ENCODE measurements at regions not wholly inside any gene's neighbourhood (a gene's known extent, or its start where the extent isn't known, plus 50 kb on each side); places are given as distances from the start of the nearest gene placed in this dataset.

DNA sequence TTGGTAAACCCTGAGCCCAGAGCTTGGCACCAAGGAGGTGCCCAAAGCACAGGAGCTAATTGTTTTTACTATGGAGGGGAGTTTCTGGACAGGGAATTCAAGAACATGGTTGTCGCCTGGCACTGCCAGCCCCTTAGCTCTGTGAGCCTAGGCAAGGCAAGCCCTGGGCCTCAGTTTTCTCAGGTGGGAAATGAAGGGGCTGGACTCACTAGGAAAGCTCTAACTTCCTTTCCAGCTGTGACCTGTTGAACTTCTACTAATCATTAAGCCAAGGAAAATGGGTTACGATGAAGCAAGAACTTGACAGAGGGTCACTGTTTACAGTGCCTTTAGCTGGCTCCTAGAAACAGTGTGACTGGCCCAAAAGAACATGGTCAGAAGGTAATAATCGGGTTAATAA, 277.2 kb downstream of the SHQ1 start:
- intact Hi-C loops (cut with micrococcal nuclease) = no loop called here

DNA sequence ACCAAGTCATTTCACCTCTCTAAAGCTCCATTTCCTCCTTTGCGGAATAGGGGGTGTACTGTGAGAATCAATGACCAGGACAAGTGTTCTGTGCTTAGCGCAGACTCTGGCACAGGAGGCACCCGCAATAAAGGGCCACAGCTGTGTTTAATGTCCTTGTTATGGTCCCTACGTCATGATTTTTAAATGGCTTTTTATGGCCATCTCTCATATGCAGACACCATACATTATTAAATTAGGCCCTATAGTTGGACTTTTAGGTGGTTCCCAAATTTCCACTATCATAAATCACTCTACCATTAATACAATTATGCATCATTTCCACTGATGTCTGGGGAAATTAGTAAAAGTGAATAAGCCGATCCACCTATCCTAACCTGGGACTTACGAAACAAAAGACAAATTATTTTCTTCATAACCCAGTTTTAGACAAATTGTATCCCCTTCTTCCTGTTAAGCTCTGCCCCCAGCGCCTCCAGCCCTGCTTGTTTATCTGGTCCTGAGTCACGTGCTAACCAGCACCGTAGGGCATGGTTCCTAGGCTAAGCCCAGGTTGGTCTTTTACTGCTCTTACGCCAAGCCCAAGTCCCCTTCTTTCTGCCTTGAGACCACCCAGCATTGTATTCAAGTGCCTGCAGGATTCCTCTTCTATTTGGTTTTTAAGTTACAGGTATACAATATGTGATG, 278.3 kb downstream of the SHQ1 start:
- intact Hi-C loops (cut with micrococcal nuclease) = no loop called here

DNA sequence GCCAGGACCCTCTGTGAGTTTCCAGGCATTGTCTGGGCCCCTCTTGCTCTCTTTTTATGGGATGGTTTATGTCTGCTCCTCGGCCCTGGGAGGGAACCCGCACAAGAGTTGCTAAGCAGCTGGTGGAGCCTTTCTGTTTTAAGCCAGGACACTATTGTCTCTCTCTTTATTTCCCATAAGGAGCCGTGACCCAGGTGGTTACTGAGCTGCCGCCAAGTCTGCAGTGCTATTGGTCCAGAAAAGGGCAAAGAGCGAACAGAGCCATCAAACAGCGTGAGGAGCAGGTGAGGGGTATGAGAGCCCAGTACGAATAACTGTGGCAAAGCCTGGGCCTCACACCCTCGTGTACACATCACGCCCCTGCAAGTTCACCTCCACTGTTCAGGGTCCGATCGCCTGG, 280.2 kb downstream of the SHQ1 start:
- intact Hi-C loops (cut with micrococcal nuclease) = no loop called here

DNA sequence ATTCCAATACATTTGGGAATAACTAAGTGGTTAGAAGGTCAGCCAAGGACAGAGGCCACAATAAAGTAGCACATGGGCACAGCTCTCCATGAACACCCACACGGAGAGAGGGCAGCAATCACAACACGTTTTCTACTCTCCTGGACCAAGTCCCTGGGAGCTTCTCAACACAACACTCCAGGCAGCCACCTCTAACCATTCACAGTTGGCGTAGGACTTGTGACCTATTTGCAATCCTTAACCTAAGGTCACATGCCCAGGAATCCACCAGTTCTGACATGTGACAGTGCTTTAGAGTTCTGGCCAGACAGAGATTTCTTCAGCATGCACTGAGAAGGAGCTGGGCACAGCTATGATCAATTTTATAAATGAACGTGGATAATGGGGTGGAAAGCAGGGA, 280.8 kb downstream of the SHQ1 start:
- intact Hi-C loops (cut with micrococcal nuclease) = no loop called here

DNA sequence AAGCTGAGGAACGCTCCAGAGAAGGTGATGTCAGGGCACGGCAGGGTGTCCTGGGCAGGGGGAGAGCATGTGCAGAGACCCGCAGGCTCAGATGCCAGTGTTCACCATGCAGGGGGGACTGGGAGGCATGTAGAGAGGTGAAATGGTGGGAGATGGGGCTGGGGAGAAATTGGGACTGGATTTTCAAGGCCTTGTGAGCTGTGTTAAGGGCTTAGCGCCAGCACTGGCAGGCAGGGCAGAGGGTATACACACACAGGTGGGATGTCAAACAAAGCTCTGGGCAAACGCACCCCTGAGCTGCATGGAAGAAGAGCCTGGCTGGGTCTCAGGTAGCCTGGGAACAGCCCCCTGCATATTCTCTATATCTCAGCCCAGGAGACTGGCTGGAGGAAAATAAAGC, 282.7 kb downstream of the SHQ1 start:
- intact Hi-C loops (cut with micrococcal nuclease) = no loop called here

DNA sequence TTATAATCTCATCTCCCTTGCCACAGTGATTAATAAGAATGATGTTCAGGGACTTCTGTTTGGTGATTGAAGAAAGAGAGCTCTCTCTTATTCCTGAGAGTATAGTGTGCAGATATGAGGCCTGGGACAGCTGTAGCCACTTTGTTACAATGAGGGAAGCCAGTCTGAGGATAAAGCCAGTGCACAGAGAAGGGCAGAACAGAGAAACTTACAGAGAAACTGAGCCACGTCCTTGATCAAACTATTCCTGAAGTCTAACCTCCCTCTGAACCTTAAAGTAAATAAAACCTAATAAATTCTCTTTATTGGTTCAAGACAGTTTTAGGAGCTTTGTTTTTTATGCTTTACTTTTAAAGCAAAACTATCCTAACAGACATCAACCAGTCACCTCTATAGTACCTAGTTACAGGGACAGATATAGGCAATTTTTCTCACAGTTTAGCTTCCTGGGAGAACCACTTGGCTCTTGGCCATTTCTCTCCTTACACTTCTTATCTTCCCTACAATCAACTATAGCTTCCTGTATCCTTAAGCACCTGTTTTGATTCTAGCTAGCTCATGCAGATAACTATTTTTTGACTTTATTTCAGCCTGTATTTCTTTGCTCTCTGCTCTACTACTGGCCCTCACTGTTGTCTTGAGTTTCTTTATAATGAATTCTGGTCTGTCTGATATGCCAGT, 284.4 kb downstream of the SHQ1 start:
- intact Hi-C loops (cut with micrococcal nuclease) = no loop called here

DNA sequence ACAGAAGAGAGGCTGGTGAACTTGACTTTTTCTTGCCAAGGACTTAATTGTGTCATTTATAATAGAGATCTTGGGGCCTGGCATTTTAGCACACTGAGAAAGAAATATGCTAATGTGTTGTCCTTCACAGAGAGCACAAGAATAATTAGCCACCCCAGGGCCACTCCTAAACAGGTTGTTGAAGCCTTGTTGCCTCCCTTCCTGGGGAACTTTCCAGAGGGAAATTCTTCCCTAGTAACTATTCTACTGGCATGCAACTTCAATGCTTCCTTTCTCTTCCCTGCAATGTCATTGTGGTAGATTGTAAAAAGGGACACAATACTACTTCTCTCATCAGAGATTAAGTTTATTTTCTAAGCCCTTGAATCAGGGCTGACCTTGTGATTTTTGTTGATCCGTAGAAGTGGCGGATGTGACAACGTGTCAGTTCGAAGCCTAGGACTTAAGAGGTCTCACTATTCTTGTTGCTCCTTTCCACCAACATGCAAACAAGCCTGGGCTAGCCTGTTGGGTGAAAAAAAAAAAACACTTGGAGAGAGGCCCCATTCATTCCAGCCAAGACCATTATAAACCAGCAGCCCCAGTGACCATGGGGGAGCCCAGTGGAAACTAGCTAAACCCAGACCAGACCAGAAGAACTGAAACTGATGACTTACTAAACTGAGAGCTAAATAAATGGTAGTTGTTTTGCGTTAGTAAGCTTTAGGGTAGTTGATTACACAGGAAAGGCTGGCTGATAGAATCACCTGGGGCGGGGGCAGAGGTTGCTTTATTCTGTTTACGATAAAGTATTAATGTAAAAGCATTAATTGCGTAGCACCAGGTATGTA, 287.2 kb downstream of the SHQ1 start:
- intact Hi-C loops (cut with micrococcal nuclease) = no loop called here

DNA sequence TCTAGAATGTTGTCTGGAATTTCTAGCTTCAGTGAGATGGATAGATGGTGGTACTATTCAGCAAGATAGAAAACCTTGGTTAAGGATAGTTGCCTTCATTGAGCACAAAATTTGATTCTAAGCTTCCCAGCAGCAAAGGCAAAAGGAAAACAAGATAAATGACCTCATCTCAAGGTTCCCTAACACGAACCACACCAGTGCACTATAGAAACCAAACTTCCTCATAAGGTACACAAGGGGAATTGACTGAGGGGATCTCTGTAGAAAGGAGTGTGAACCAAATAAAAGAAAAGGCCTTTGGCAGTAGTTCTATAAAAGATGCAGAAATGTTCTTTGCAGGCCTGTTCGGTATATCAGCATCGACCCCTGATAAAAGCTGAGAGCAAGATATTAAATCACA, 288.9 kb downstream of the SHQ1 start:
- intact Hi-C loops (cut with micrococcal nuclease) = no loop called here

DNA sequence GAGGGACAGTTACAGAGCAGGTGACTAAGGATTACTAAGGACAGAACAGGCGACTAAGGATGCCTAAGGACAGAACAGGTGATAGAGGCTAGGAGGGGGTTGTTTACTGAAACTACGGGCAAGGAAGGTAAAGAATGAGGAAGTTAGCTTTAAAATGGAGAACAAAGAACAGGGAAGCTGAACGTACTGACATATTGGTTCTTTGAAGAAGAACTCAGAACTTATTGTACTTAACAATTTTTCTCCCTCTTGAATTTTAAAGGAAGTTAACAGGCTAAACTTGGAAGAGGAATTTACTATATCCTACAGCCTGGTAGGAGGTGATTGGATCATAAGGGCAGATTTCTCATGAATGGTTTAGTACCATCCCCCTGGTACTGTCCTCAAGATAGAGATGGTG, 290.2 kb downstream of the SHQ1 start:
- intact Hi-C loops (cut with micrococcal nuclease) = no loop called here

DNA sequence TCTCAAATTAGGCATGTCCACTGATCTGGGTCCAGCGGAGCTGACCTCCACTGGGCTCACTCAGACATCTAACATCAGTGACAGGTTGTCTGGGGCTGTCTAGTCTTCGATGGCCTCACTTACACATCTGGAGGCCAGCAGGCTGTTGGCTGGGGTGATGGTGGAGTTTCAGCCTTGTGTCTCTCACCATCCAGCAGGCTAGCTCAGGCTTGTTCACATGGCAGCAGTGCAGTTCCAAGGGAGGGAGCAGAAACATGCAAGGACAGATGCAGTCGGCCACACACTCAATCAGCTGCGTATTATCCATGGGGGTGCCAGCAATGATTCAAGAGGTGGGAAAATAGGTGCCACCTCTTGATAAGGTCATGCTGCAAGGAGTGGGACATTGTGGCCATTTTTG, 292.5 kb downstream of the SHQ1 start:
- intact Hi-C loops (cut with micrococcal nuclease) = no loop called here

DNA sequence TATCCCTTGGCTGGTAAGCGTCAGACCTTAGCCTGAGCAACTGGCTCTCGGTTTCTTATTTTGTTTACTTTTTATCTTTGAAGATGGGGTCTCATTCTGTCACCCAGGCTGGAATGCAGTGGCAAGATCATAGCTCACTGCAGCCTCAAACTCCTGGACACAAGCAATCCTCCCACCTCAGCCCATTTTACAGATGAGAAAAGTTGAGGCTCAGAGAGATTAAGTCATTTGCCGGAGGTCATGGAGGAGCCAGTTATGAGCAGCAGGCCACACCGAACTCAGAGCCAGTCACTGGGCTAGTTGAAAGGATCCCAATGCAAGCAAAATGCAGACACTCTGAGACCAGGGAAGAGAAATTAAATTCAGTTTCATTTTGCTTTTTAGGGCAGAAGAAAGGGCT, 293.6 kb downstream of the SHQ1 start:
- intact Hi-C loops (cut with micrococcal nuclease) = no loop called here

DNA sequence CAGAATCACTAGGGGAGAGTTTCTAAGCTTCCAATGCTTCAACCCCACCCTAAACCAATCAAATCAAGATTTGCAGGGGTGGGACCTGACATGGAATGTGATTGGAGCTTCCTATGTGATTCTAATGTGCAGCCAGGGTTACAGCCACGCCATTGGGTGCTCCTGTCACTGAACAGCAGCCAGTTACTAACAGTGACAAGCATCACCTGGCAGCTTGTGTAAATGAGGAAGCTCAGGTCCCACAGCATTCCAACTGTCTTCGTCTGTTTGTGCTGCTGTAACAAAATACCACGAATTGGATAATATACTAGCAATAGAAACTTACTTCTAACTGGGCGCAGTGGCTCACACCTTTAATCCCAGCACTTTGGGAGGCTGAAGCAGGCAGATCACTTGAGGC, 294.9 kb downstream of the SHQ1 start:
- intact Hi-C loops (cut with micrococcal nuclease) = no loop called here

DNA sequence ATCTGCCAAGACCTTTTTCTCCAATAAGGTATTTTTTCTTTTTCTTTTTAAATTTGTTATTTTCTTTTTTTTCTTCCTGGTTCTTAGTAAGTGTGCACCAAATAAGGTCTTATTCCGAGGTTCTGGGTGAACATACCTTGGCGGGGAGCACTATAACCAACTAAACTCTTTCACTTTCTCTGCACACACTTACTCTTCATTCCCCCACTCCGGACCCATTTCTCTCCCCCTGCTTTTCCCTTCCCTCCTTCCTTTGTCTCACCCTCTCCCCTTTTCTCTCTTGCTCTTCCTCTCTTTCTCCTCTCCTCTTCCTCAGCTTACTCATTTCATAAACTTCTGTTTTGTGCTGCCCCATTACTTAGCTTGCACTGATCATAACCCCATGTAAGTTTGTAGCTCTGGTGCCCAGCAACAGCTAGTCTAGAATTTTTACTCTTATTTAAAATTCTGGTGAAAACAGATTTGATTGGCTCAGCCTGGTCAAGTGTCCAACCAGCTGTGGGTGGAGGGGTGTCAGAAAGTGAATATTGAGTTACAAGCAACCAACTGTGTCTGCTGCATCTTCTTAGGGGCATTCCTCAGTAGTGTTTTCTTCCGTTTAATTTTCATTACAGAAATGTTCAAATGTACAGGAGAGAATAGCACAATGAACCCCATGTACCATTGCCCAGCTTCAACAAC, 297.5 kb downstream of the SHQ1 start:
- intact Hi-C loops (cut with micrococcal nuclease) = loop anchor here (2.0 kb wide), 1 partner anchor 68 kb away; no protein-coding TSS in a partner anchor

DNA sequence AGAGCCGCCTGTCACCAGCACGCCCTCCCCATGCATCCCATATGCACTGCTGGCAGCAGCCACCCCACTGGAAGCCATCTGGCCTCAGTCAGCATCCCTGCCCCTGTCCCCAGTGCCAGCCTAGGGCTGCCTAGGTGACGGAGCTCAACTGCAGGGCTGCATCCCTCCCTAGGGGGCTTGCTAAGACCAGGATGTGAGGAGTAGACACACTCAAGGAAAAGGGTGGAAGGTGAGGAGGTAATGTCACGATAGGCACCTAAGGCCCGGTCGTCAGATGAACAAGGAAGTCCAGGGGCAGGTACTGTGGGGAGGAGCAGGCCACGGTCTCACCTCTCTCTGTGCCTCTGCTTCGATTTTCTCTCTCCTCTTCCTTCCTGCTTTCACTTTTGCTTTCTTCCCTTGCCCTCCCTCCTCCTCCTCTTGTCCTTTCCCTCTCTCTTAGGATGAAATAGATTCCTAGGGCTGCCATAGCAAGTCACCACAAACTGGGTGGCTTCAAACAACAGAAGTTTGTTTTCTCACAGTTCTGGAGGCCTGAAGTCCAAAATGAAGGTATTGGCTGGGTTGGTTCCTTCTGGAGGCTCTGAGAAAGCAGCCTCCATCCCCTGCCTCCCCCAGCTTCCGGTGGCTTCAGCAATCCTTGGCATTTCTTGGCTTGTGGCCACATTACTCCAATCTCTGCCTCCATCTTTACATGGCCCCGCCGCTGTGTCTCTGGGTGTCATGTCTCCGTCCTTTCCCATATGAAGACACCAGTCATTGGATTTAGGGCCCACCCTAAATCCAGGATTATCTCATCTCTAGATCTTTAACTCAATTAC, 298.3 kb downstream of the SHQ1 start:
- intact Hi-C loops (cut with micrococcal nuclease) = loop anchor here (2.0 kb wide), 1 partner anchor 67 kb away; no protein-coding TSS in a partner anchor

DNA sequence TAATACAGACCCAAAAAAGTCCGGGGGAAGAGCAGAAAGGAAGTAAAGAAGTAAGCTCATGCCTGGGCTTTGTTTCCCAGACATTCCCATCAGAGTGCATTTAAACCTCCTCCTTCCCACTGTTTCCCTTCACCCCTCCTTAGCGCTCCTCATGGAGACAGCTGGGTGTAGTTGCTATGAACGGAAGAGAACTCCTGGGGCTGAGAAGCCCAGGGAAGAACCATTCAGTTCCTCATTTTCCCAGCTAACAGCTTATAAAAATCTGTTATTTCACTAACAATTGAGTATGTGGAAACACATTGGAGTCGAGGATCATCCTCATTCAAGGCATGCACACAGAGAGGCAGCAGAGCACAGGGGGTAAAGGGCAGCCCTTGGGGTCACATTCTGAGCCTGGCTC, 299.3 kb downstream of the SHQ1 start:
- intact Hi-C loops (cut with micrococcal nuclease) = no loop called here

DNA sequence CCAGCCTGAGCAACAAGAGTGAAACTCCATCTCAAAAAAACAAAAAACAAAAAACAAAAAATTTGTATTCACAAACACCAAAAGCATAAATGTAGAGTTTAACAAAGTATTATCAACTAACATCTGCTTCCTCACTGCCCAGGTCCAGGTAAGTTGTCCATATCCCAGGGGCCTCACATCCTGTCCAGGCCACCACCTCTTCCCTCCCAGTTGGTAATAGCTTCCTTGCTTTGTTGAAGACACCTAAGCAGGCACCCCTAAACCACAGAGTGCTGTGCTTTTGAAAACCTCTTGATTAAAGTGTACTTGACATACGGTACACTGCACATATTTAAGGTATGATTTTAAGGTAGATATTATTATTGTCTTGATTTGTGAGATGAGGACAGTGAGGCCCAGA, 299.8 kb downstream of the SHQ1 start:
- intact Hi-C loops (cut with micrococcal nuclease) = no loop called here

DNA sequence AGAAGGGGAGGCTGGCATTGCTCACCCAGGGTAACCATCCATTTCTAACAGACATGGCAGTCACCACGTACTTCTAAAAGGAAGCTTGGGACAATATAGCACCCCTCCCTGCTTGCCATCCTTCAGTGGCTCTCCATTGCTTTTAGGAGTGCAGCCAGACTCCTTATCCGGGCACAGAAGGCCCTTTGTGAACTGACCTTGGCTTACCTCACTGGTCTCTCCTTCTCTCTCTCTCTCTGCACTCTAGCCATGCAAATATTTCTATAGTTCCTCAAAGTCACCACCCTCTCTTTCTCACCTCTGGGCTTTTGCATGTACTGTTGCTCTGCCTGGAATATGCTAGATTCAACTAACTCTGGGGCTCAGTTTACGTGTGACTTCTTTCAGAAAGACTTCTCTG, 301.1 kb downstream of the SHQ1 start:
- intact Hi-C loops (cut with micrococcal nuclease) = no loop called here

DNA sequence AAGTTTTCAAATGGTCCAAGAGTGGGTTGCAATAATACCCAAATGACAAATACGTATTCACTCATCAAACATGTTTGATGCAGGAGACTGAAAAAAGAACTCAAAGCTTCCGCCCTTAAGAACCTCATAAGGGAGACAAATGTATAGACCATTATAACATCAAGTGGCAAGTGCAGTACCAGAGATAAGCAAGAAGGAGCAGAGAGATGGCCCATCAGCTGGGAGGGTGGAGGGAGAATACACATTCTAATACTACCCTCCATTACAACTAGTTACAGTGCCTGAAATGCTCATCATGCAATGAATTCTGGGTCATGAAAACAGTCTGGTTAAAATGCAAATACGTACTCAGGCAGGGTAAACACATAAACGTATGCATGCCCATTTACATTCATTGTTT, 304.0 kb downstream of the SHQ1 start:
- intact Hi-C loops (cut with micrococcal nuclease) = no loop called here

DNA sequence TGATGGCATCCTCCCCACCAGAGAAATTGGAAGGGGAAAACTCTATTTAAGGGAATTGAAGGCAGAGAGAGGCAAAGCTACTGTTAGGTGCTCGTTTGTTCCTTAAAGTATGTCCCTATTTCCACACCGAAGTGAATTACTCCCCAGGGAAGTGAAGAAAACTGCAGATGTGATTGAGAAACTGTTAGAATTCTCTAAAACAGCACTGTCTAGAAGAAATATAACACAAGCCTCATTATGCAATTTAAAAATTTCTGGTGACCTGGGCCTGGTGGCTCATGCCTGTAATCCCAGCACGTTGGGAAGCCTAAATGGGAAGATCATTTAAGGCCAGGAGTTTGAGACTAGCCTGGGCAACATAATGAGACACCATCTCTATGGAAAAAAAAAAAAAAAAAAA, 305.0 kb downstream of the SHQ1 start:
- intact Hi-C loops (cut with micrococcal nuclease) = no loop called here

DNA sequence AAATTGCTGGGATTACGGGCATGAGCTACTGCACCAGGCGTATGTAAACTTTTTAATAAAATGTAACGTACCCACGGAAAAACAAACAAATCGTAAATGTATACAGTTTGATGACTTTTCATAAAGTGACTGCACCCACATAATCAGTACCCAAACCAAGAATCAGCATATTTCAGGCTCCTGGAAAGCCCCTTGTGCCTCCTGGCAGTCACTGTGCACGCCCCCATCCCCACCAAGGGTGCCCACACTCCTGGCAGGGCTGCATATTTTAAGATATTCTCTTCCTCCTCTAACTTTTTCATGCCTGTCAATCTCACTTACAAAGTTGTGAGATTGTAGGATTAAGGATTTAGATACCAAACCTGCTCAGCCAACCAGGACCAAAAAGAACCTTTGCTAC, 305.5 kb downstream of the SHQ1 start:
- intact Hi-C loops (cut with micrococcal nuclease) = no loop called here

DNA sequence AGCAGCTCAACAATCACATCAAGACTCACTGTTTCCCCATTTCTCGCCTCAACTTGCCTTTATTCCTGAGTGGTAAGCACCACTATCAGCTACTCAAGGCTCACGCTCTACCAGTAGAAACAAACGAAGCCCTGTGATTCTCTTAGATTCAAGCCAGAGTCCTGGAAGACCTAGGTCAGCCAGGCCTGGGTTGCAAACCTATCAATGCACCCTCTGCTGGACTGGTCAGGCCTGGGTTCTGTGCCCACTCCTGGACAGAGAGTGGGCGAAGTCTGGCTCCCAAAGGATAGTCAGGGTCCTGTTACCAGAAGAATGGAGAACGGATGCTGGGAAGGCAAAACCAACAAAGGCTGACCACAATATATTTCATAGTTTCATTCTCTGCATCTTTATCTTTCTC, 308.4 kb downstream of the SHQ1 start:
- intact Hi-C loops (cut with micrococcal nuclease) = no loop called here

Data from T-helper 1 cell treated with Interleukin-12 subunit alpha and Interleukin-12 subunit beta and Interleukin-4 antibody, amounts not matched to agents 30 ng/mL and 1 ng/mL, for 36 hours (primary cell).